Colonic mucosa (tissue), 4 donors: ENCODE measurements at regions not wholly inside any gene's neighbourhood (a gene's known extent, or its start where the extent isn't known, plus 50 kb on each side); places are given as distances from the start of the nearest gene placed in this dataset.

Source experiments
- DNase-seq: peaks from one replicate; pipeline ENCODE4 v3.0.0-alpha.2; 2020
- H3K27ac ChIP-seq: fragments of 200-600 bp; one replicate; pipeline ENCODE4 v1.8.0; 2021
- H3K27me3 ChIP-seq: fragments of 200-600 bp; one replicate; pipeline ENCODE4 v1.8.0; 2021
- H3K36me3 ChIP-seq: fragments of 200-600 bp; one replicate; pipeline ENCODE4 v1.8.0; 2021
- H3K4me1 ChIP-seq: fragments of 200-600 bp; one replicate; pipeline ENCODE4 v1.8.0; 2021; ENCODE audit warnings: mild to moderate bottlenecking
- H3K4me3 ChIP-seq: fragments of 200-600 bp; one replicate; pipeline ENCODE4 v1.8.0; 2021
- H3K9ac ChIP-seq, 2 donors: one replicate each; pipeline ENCODE4 v1.7.0; 2013; ENCODE audit warnings: control low read depth in 2 of 2, low read depth in 2 of 2, low read length in 2 of 2
- H3K9me3 ChIP-seq: fragments of 200-600 bp; one replicate; pipeline ENCODE4 v1.8.0; 2021
- intact Hi-C: fragments of 100-400 bp; cut with DNase I; formaldehyde crosslinking; loops from one replicate; pipeline ENCODE4 v1.14.1; 2022
- TF ChIP-seq, protein P1 (sequence below): fragments of 200-600 bp; IDR thresholded peaks from one replicate; pipeline ENCODE4 v1.8.0; 2022; ENCODE audit warnings: antibody characterized with exemption, mild to moderate bottlenecking
- donor health status: healthy.
- donor health status: DM: no; HTN: no; CAD: no.
- donor health status: DM: no; HTN: no; CAD: no.

- H3K27me3 ChIP-seq: no peaks in the 10 kb centered on the region
- no peak for DNase-seq
- H3K36me3 ChIP-seq: no peaks in the 10 kb centered on the region
- intact Hi-C loops: no loop called here
- no peak overlapping the region for H3K9ac ChIP-seq
- H3K4me3 ChIP-seq: no peak overlapping the region
- no peaks in the 10 kb centered on the region for H3K4me1 ChIP-seq
- TF ChIP-seq, protein P1, sequence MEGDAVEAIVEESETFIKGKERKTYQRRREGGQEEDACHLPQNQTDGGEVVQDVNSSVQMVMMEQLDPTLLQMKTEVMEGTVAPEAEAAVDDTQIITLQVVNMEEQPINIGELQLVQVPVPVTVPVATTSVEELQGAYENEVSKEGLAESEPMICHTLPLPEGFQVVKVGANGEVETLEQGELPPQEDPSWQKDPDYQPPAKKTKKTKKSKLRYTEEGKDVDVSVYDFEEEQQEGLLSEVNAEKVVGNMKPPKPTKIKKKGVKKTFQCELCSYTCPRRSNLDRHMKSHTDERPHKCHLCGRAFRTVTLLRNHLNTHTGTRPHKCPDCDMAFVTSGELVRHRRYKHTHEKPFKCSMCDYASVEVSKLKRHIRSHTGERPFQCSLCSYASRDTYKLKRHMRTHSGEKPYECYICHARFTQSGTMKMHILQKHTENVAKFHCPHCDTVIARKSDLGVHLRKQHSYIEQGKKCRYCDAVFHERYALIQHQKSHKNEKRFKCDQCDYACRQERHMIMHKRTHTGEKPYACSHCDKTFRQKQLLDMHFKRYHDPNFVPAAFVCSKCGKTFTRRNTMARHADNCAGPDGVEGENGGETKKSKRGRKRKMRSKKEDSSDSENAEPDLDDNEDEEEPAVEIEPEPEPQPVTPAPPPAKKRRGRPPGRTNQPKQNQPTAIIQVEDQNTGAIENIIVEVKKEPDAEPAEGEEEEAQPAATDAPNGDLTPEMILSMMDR: no peak
- H3K9me3 ChIP-seq: no peaks in the 10 kb centered on the region
- no peak overlapping the region for H3K27ac ChIP-seq
Observed at GRCh38 chr1:208917723-208918122, 665.8 kb upstream of the CAMK1G start.

DNA sequence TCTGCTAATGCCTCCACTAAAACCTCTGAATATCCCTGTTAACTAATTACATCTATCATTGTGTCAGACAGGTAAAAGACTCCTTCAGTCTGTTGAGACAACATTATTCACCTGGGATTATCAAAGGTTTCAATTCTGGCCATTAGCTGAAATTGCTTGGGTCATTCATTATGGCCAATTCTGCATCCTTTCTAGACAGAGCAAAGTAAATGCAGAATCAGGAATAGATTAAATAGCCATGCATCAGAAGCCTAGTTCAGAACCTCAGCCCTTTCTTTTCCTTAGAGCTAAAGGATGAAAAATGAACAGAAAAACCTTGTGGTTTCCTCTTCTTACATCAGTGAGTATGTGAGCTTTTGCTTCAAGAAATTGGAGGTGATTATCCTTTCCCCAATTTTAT, 665.4 kb upstream of the CAMK1G start:
- H3K9ac ChIP-seq: no peak overlapping the region
- H3K36me3 ChIP-seq: no peaks in the 10 kb centered on the region
- TF ChIP-seq, protein P1: no peak
- H3K4me3 ChIP-seq: no peak overlapping the region
- intact Hi-C loops: no loop called here
- DNase-seq: no peak
- no peaks in the 10 kb centered on the region for H3K9me3 ChIP-seq
- no peak overlapping the region for H3K27ac ChIP-seq
- H3K27me3 ChIP-seq: no peaks in the 10 kb centered on the region
- H3K4me1 ChIP-seq: no peaks in the 10 kb centered on the region

- no peak for DNase-seq
- intact Hi-C loops: no loop called here
- no peaks in the 10 kb centered on the region for H3K4me1 ChIP-seq
- TF ChIP-seq, protein P1: no peak
- no peak overlapping the region for H3K27ac ChIP-seq
- H3K9ac ChIP-seq: no peak overlapping the region
- H3K36me3 ChIP-seq: no peaks in the 10 kb centered on the region
- no peak overlapping the region for H3K4me3 ChIP-seq
- no peaks in the 10 kb centered on the region for H3K9me3 ChIP-seq
- H3K27me3 ChIP-seq: no peaks in the 10 kb centered on the region
Observed at GRCh38 chr1:208919371-208919770, 664.1 kb upstream of the CAMK1G start.

- Histone ChIP-seq H3K9me3 (no peaks in the 10 kb centered on the region), H3K4me3 (no peak overlapping the region), H3K4me1 (no peaks in the 10 kb centered on the region), H3K36me3 (no peaks in the 10 kb centered on the region), H3K27me3 (no peaks in the 10 kb centered on the region), H3K9ac (no peak overlapping the region), H3K27ac (no peak overlapping the region)
- TF ChIP-seq, protein P1: no peak
- intact Hi-C loops: no loop called here
- DNase-seq: no peak
Observed at GRCh38 chr1:208921259-208921658, 662.3 kb upstream of the CAMK1G start.

GRCh38 chr1:208923456-208923855, 660.1 kb upstream of the CAMK1G start:
- intact Hi-C loops: no loop called here
- Histone ChIP-seq H3K4me1 (no peaks in the 10 kb centered on the region), H3K9ac (no peak overlapping the region), H3K27ac (no peak overlapping the region), H3K4me3 (no peak overlapping the region), H3K36me3 (no peaks in the 10 kb centered on the region), H3K27me3 (no peaks in the 10 kb centered on the region), H3K9me3 (no peaks in the 10 kb centered on the region)
- TF ChIP-seq, protein P1: no peak
- DNase-seq: no peak
